ENCODE measurements at regions not wholly inside any gene's neighbourhood (a gene's known extent, or its start where the extent isn't known, plus 50 kb on each side); places are given as distances from the start of the nearest gene placed in this dataset.
A peak's percentile ranks its signal among the peaks of the same experiment; 100 is the strongest.

DNA sequence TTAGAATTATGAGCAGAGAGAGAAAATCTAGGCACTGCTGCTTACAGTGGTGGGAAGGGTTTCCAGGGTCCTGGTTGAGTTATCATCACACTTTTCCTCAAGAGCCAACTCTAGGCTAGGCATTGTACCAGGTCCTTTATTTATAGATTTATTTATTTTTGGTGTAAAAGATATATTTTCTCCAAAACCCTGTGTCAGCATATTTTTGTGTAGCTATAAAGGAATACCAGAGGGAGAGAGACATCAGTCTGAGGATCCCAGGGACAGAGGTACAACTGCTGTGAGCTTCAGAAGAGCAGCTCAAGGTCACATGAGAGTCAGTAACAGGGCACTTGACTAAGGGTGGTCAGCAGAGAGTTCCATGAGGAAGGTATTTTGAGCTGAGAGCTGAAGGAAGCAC is 159.7 kb downstream of the SLC35B3 start:
- DNase-seq = no peak

GRCh38 chr6:8274226-8274625 is 161.1 kb downstream of the SLC35B3 start:
- no peak for DNase-seq

DNA sequence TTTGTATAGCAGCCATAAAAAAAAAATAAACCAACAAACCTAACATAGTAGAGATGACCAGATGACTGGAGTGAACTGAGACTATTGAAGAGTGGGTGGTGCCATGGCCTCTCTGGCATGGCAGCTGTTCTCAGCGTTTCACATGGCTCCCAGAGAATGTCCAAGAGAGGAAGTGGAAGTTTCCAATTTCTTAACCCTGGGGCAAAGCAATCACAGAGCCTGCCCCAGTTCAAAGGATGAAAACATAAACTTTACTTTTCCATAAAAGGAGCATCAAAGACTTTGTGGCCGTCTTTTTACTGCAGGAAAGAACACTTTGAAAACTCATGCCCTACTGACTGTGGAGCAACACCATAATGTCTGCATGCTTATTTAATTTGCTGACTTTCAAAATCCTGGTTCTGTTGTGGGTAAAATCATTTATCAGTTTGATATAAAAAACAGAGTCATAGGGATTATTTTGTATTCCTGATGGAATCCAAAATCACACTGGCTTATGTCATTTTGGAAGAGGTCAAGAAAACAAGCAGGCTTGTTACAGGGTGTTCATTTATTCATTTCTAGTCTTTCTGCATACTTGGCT is 165.4 kb downstream of the SLC35B3 start:
- no peak for DNase-seq

DNA sequence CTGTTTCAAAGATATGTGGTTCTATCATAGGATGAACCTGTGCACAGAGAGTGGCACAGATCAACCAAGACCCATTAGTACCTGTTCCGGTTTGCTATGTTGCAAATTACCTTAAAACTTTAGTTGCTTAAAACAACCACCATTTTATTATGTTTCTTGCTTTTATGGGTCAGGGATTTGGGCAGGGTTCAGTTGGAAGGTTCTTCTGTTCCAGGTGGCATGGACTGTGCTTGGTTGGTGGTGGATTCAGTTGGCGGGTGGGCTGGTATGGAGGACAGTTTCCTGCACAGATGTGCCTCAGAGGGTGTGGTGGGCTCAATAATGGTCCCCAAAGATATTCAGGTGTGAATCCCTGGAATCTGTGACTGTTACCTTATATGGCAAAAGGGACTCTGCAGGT is 166.3 kb downstream of the SLC35B3 start:
- no peak for DNase-seq

- no peak for DNase-seq
Measured at GRCh38 chr6:8268606-8269005, 166.3 kb upstream of the EEF1E1 start.

DNA sequence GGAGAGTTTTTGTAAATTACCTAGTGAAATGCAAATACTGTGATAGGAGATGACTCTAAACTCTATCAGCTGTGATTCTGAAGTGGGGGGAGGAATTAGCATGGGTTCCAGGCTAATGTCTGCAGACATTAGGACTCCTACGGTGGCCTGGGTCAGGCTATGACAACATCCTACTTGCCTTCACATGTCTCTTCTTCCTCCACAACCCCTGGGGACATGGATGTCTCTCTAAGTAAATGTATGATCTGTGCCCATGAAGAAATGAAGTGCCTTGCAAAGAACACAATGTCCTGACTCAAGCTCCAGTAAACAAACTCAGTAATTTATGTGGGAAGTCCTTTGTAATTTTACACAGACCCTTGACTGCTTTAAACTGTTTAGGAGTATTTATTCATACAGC is 165.8 kb upstream of the EEF1E1 start:
- no peak for DNase-seq

- DNase-seq = no peak
Measured at GRCh38 chr6:8260610-8261009, 158.3 kb upstream of the EEF1E1 start.

- no peak for DNase-seq
Measured at GRCh38 chr6:8246403-8246802, 144.1 kb upstream of the EEF1E1 start.

GRCh38 chr6:8245726-8246125 is 143.4 kb upstream of the EEF1E1 start:
- no peak for DNase-seq

GRCh38 chr6:8243475-8243874 is 141.1 kb upstream of the EEF1E1 start:
- DNase-seq = peak; percentile 22

DNA sequence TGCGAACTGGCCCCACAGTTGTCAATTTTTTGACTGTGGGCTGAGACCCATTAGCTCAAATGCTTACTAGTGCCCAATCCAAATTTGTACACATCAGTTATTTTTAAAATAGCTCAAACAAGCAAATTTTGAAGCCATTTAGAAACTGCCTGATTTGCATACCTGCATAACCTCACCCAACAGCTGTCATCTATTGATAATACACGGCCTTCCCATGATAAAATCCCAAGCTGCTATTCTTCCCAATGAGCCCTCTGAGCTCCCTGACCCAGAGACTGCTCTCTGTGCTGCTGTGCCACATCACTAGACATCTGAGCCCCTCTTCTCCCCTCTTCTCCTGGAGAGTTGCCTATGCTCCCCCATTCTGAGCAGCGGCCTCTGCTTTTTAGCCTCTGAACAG is 140.5 kb upstream of the EEF1E1 start:
- no peak for DNase-seq

DNA sequence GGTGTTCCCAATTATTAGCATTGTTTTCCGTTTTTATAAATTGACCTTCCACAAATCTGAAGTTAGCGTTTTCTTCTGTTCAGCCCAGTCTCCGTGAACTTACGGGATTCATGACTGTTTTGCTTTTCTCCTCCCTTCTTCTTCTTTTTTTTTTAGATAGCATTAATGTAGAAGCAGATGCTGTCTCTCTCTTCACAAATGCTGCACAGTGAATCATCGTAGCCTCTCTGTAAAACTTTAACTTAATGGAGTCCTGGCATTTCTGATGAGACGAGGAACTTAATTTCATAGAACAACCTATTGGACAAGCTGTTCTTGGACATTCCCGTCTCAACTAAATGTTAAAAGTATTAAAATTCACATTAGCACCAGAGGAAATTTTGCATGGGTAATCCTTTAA is 138.0 kb upstream of the EEF1E1 start:
- DNase-seq = no peak

GRCh38 chr6:8238773-8239683 is 136.7 kb upstream of the EEF1E1 start:
- DNase-seq = no peak

DNA sequence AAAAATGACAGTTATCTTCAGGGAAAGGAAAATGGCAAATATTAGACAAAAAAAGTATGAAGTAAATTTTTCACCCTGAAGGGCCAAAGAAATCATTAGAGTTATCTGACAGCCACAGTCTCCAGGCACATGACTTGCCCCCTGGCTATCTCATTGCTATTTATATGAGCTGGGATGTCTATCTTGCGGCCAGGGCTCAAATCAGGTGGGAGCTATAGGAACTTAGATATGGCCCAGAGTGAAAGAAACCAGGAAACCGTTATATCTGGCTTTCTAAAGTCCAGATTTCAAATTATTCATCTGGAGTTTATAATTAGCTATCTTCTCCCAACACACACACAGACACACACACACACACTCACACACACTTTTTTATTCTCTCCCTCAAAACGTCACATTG is 135.3 kb upstream of the EEF1E1 start:
- DNase-seq = no peak

DNA sequence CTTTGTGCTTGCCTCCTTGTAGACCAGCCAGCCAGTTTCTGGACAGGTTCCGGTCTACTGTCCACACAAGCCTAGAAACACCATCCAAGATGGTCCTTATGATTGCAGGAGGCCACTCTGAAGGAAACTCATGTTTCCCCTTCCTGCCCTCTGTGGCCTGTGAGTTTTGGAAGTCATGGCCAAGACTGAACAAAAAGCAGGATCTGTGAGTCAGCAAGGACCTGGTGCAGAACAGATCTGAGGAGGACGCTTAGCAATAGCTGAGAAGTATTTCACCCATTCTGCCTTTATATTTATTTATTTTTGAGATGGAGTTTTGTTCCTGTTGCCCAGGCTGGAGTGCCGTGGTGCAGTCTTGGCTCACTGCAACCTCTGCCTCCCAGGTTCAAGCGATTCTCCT is 134.6 kb upstream of the EEF1E1 start:
- no peak for DNase-seq

- DNase-seq = no peak
Measured at GRCh38 chr6:8234321-8234720, 132.0 kb upstream of the EEF1E1 start.

DNA sequence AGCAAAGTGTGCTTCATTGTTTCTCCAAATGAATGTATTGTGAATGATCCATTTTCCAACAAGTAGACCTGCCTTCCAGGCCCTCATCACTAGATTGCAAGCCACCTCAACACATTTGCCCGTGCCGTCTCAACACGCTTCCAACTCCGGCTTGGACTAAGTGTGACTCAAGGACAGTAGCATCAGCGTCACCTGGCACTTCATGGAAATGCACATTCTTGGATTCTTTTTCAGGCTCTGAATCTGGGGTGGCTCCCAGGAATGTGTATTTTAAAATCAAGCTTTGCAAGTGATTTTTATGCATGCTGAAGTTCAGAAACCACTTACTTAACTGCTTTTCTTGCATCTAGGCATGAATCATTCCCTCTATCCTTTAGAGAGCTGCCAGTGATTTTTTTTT is 129.6 kb upstream of the EEF1E1 start:
- DNase-seq = no peak

DNA sequence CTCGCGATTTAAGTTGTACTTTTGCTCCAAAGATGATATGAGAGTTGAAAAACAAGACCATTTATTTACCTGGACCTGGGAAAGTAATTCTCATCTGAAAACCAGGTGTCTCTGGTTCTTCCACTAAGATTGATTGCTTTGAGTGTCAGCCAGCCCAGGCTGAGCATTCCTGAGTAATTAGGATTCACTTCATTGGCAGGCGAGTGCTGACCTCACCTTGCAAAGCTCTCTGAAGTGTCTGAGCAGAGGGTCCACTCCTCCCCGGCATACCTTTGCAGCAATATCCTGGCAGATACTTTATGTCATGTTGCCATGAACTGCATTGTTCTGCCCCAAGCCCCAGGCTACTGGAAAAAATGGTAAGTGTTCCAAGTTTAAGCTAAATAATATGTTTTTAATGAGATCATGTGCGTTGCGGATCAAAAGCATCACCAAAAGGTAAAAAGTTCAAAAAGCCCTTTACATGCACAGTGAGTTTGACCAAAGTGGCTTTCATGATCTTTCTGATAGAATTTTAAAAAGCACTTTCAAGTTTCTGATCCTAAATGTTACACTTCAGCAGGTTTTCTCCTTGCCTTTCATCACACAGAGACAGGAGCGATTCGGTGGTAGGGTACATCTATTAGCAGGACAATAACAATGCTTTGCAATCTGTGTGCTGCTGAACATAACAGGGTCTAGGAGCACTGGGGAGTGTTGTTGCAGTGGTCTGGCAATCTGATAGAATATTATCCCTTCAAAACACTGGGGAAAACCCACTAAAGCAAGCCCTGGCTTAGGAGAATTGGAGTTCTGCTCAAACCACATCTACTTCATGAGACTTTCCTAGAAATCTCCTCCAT is 127.8 kb upstream of the EEF1E1 start:
- no peak for DNase-seq

DNA sequence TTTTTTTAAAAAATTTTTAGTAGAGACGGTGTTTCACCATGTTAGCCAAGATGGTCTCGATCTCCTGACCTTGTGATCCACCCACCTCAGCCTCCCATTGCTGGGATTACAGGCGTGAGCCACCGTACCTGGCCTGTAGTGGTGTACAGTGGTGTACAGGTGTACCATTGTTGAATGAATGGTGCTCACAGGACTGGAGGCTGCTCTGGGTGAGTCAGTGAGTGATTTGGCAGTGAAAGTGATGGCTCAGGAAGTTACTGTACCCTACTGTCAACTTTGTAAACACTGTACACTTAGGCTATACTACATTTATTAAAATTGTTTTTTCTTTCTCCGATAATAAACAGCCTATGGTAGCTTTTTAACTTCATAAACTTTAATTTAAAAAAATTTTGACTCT is 122.8 kb upstream of the EEF1E1 start:
- no peak for DNase-seq

DNA sequence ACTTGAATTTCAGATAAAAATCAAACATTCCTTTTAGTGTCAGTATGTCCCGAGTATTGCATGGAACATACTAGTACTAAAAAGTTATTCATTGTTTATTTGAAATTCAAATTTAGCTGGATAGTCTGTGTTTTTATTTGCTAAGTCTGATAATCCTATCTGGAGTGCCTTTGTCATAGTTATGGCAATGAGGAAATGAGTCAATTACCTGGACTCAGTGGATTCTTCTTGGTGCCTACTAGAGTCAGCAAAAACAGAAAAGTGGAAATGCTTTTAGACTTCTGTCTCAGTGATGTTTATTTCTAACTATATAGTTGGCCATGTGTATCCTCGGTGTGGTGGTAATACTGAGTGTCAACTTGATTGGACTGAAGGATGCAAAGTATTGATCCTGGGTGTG is 121.3 kb upstream of the EEF1E1 start:
- no peak for DNase-seq

DNA sequence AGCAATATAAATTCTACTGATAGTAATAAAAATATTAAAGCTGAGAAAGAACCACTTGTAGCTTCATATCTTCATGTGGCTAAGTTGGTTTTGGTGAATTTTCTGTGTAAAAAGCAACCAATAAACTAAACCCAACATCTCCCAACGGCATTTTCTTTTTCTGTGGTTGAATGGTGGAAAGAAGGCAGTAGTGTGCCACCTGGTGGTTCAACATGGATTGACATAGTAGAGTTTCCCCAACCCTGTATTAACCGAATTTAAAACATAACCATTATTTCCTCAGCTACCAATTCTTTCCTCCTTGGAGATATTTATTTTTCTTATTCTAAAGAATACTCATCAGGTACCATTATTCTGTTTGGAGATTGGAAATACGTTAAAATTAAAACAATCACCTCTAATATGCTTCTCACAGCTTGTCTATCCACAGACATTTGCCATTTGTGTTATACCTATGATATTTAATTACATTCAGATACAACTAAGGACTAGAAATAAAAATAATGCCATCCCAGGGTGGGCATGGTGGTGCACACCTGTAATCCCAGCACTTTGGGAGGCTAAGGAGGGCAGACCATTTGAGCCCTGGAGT is 117.1 kb upstream of the EEF1E1 start:
- peak; percentile 61 for DNase-seq

DNA sequence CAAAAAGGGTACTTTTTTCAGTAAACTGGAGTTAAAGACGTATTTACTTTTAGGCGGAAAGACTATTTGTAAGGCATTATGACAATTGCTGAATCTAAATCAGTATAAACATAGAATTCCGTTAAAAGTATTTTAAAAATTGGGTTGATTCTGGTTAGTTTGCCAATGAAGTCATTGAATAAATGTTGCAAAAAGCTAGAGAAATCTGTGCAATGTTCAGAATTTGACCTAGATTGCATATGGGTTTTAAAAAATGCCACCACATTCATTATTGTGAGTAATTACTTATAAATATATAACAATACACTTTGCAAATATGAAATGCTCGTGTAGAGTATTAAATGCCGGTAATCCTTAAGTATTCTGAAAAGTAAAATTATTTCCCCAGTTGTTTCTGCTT is 116.5 kb upstream of the EEF1E1 start:
- peak; percentile 6 for DNase-seq

DNA sequence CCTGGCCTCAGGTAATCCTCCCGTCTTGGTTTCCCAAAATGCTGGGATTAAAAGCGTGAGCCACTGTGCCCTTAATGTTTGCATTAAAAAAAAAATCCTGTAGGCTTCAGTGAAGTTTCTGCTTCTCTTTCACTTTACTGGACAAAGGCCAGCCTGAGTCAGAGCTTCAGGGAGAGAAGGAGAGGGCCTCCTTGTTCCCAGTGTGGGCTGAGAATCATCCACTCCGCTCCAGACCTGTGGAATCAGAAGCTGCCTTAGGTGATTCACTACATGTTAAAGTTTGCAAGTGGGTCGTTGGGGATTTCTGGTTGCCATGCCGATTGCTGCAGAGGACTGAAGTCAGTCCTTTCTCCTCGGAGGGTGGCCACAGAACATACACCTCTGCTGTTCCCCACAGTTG is 113.3 kb upstream of the EEF1E1 start:
- DNase-seq = peak; percentile 27
